Lung (tissue), 11 donors: ENCODE measurements at regions not wholly inside any gene's neighbourhood (a gene's known extent, or its start where the extent isn't known, plus 50 kb on each side); places are given as distances from the start of the nearest gene placed in this dataset.
A peak's percentile ranks its signal among the peaks of the same experiment; 100 is the strongest.

Source experiments
- ATAC-seq: fragments of 200-7000 bp; cut with Tn5 transposase; one replicate; pipeline ENCODE4 v1.9.1; 2020; ENCODE audit warnings: moderate number of reproducible peaks; ENCODE audit not compliant: insufficient read depth, low FRiP score
- DNase-seq, 3 donors: peaks; one replicate each; pipeline ENCODE4 v3.0.0-alpha.2; 2013 to 2017
- H3K27ac ChIP-seq, 2 donors: one replicate each; pipeline ENCODE4 v1.5.1; 2013; ENCODE audit warnings: mild to moderate bottlenecking in 2 of 2, moderate library complexity in 2 of 2, control low read depth in 1 of 2, inconsistent platforms in 1 of 2, low read depth in 1 of 2, low read length in 1 of 2
- H3K27me3 ChIP-seq, 3 donors: one replicate each; pipeline ENCODE4 v1.5.1; 2013; ENCODE audit warnings: low read length in 2 of 3; ENCODE audit not compliant: control insufficient read depth in 3 of 3, insufficient read depth in 3 of 3
- H3K36me3 ChIP-seq, 4 donors: one replicate each; pipeline ENCODE4 v1.5.1; 2013; ENCODE audit warnings: low read length in 4 of 4, mild to moderate bottlenecking in 1 of 4, moderate library complexity in 1 of 4; ENCODE audit not compliant: control insufficient read depth in 4 of 4, insufficient read depth in 4 of 4
- H3K4me1 ChIP-seq, 5 donors: one replicate each; pipeline ENCODE4 v1.5.1; 2013; ENCODE audit warnings: low read length in 5 of 5, mild to moderate bottlenecking in 2 of 5, moderate library complexity in 1 of 5; ENCODE audit not compliant: control insufficient read depth in 5 of 5, insufficient read depth in 5 of 5
- H3K4me3 ChIP-seq: one replicate; pipeline ENCODE4 v1.5.1; 2013; ENCODE audit warnings: mild to moderate bottlenecking, control low read depth, moderate library complexity
- H3K9ac ChIP-seq, 2 donors: one replicate each; pipeline ENCODE4 v1.5.1; 2013; ENCODE audit warnings: low read length in 2 of 2, control low read depth in 1 of 2; ENCODE audit not compliant: insufficient read depth in 1 of 2
- H3K9me3 ChIP-seq, 4 donors: one replicate each; pipeline ENCODE4 v1.5.1; 2013; ENCODE audit warnings: low read length in 3 of 4, mild to moderate bottlenecking in 1 of 4, moderate library complexity in 1 of 4; ENCODE audit not compliant: control insufficient read depth in 4 of 4, insufficient read depth in 3 of 4
- WGBS, 2 donors: extraction: QIAGEN DNeasy Blood & Tissue Kit; methylation state at CpG; one replicate each; pipeline ENCODE4 v1.1.7; 2013; 5-methylcytosine and 5-hydroxymethylcytosine counted together
- TF ChIP-seq, protein P1 (sequence below): IDR thresholded peaks from 2 replicates; pipeline ENCODE4 v1.5.1; 2012; ENCODE audit warnings: mild to moderate bottlenecking; ENCODE audit errors: control extremely low read depth, extremely low read depth
- donor health status: control.
- donor health status: control.
- donor health status: Bipolar disorder and iron deficiency.
- donor health status: healthy.
- donor health status: DM: yes; HTN: yes; CAD: no.

DNA sequence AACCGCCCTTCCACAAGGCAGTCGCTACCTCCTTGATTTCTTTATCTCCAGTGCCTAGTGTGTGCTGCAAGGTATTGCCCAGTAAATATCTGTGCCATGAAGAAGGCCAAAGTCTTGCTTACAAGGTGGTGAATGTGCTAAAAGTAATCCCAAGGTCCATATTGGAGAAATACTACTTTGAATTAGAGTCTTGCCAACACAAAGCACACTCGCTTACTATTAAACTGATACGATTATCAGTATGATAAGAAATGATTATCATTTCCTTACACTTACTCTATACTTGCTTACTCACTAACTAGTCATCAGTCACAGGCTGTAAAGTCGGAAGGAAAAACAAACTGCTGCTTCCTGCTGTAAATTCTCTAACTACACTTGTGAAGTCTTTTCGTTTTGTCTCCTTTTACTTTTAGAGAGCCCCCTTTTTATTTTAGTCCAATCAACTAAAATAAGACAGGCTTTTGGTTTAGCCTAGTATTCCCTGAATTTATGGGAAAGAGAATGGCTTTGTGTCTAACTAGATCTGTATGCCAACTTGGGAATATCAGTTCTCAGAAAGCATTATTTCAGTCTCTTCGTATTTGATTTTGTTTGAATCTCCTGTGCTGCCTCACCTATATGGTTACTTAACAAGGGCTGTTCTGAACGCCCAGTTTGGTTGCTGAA, 107.1 kb upstream of the TSC22D2 start:
- no peaks in the 10 kb centered on the region for H3K36me3 ChIP-seq
- no peak overlapping the region for H3K4me3 ChIP-seq
- no peak overlapping the region for H3K9ac ChIP-seq
- no peak overlapping the region for H3K27ac ChIP-seq
- peaks cover 0 to 51% (median 12%) of the 10 kb centered on the region in 5 donors for H3K4me1 ChIP-seq
- no peaks in the 10 kb centered on the region for H3K27me3 ChIP-seq
- ATAC-seq (no peak), DNase-seq (no peak)
- 53 to 67% methylated on average over 8 of the region's 8 CpGs for WGBS, 2 donors
- TF ChIP-seq, protein P1, sequence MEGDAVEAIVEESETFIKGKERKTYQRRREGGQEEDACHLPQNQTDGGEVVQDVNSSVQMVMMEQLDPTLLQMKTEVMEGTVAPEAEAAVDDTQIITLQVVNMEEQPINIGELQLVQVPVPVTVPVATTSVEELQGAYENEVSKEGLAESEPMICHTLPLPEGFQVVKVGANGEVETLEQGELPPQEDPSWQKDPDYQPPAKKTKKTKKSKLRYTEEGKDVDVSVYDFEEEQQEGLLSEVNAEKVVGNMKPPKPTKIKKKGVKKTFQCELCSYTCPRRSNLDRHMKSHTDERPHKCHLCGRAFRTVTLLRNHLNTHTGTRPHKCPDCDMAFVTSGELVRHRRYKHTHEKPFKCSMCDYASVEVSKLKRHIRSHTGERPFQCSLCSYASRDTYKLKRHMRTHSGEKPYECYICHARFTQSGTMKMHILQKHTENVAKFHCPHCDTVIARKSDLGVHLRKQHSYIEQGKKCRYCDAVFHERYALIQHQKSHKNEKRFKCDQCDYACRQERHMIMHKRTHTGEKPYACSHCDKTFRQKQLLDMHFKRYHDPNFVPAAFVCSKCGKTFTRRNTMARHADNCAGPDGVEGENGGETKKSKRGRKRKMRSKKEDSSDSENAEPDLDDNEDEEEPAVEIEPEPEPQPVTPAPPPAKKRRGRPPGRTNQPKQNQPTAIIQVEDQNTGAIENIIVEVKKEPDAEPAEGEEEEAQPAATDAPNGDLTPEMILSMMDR = no peak
- no peaks in the 10 kb centered on the region for H3K9me3 ChIP-seq

- Histone ChIP-seq H3K9me3 (no peaks in the 10 kb centered on the region), H3K27me3 (no peaks in the 10 kb centered on the region), H3K9ac (no peak overlapping the region), H3K4me1 (peaks cover 0 to 48% (median 12%) of the 10 kb centered on the region in 5 donors), H3K27ac (no peak overlapping the region), H3K4me3 (no peak overlapping the region), H3K36me3 (no peaks in the 10 kb centered on the region)
- TF ChIP-seq, protein P1 = no peak
- no peak for DNase-seq
- ATAC-seq = no peak
- WGBS, 2 donors = 58 to 81% methylated on average over 2 of the region's 2 CpGs
Observed at GRCh38 chr3:150300388-150300787, 107.7 kb upstream of the TSC22D2 start.

- TF ChIP-seq, protein P1 = no peak
- 45 to 77% methylated on average over 2 of the region's 2 CpGs for WGBS, 2 donors
Observed at GRCh38 chr3:150299201-150299600, 108.9 kb upstream of the TSC22D2 start.

GRCh38 chr3:150296966-150297365, 111.1 kb upstream of the TSC22D2 start:
- no peaks in the 10 kb centered on the region for H3K9me3 ChIP-seq
- TF ChIP-seq, protein P1 = no peak
- H3K27ac ChIP-seq = no peak overlapping the region
- H3K27me3 ChIP-seq = no peaks in the 10 kb centered on the region
- no peaks in the 10 kb centered on the region for H3K36me3 ChIP-seq
- peaks cover 0 to 43% (median 12%) of the 10 kb centered on the region in 5 donors for H3K4me1 ChIP-seq
- H3K4me3 ChIP-seq = no peak overlapping the region
- WGBS, 2 donors = 79 to 82% methylated on average over 3 of the region's 3 CpGs
- ATAC-seq (no peak), DNase-seq (no peak)
- no peak overlapping the region for H3K9ac ChIP-seq

More at GRCh38 chr3:150299201-150299600, 108.9 kb upstream of the TSC22D2 start:
- DNase-seq (peak; percentile 55 to 60 (median 58)), ATAC-seq (no peak)
- no peaks in the 10 kb centered on the region for H3K36me3 ChIP-seq
- H3K9ac ChIP-seq = no peak overlapping the region
- peaks cover 0 to 43% (median 11%) of the 10 kb centered on the region in 5 donors for H3K4me1 ChIP-seq
- H3K27me3 ChIP-seq = no peaks in the 10 kb centered on the region
- H3K9me3 ChIP-seq = no peaks in the 10 kb centered on the region
- H3K27ac ChIP-seq = no peak overlapping the region
- H3K4me3 ChIP-seq = no peak overlapping the region
